Right lobe of liver (tissue), 4 donors: ENCODE measurements at regions not wholly inside any gene's neighbourhood (a gene's known extent, or its start where the extent isn't known, plus 50 kb on each side); places are given as distances from the start of the nearest gene placed in this dataset.

Experiments used
- POLR2A ChIP-seq: fragments of 450-650 bp; IDR thresholded peaks from one replicate; pipeline ENCODE4 v1.6.1; 2017; ENCODE audit warnings: antibody characterized with exemption, mild to moderate bottlenecking
- TF ChIP-seq, protein P1 (sequence below), 4 donors: fragments of 200-600 bp in 3 of 4; fragments of 450-650 bp in 1 of 4; IDR thresholded peaks; one replicate each; pipeline versions ENCODE4 v1.5.1 to v1.8.0; 2016 to 2022; ENCODE audit warnings: antibody characterized with exemption in 4 of 4, mild to moderate bottlenecking in 2 of 4
- donor health status: DM: no; HTN: no; CAD: no.
- donor health status: DM: no; HTN: no; CAD: no.
- donor health status: DM: no; HTN: yes; CAD: no.

DNA sequence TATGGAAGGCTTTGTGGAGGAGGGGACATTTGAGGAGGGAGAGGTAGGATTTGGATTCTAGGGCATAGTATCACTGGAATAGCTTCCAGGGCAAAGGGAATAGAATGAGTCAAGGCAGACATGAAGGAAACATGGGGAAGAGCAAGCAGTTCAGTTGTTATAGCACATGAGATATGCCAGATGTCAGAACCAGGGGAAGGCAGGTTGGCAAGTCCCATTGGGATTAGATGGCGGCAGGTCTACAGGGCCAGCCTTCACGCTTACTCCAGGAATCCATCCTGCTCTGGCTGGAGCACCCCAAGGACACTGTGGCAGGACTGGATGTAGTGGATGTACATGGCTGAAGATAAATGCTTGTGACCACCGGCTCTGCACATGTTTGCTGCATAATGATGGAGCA lies 120.4 kb upstream of the ST8SIA2 start:
- TF ChIP-seq, protein P1, sequence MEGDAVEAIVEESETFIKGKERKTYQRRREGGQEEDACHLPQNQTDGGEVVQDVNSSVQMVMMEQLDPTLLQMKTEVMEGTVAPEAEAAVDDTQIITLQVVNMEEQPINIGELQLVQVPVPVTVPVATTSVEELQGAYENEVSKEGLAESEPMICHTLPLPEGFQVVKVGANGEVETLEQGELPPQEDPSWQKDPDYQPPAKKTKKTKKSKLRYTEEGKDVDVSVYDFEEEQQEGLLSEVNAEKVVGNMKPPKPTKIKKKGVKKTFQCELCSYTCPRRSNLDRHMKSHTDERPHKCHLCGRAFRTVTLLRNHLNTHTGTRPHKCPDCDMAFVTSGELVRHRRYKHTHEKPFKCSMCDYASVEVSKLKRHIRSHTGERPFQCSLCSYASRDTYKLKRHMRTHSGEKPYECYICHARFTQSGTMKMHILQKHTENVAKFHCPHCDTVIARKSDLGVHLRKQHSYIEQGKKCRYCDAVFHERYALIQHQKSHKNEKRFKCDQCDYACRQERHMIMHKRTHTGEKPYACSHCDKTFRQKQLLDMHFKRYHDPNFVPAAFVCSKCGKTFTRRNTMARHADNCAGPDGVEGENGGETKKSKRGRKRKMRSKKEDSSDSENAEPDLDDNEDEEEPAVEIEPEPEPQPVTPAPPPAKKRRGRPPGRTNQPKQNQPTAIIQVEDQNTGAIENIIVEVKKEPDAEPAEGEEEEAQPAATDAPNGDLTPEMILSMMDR (IDR thresholded peaks at IDR 0.05), result no peak
- no peak for TF ChIP-seq POLR2A
